HCT116 (cell line): ENCODE measurements at regions not wholly inside any gene's neighbourhood (a gene's known extent, or its start where the extent isn't known, plus 50 kb on each side); places are given as distances from the start of the nearest gene placed in this dataset.
A peak's percentile ranks its signal among the peaks of the same experiment; 100 is the strongest.

Source experiments
- ATAC-seq: fragments of 200-7000 bp; cut with Tn5 transposase; 2 replicates; pipeline ENCODE4 v1.9.1; 2020; ENCODE audit warnings: mild to moderate bottlenecking, moderate library complexity
- BruUV-seq: library from RNA; stranded (reverse); fragments of 400-500 nt; replicated peaks from 2 replicates; lab custom pipeline; 2021; lab: Mats Ljungman, UMichigan
- CTCF ChIA-PET: fragments of 300-600 bp; sonication (Branson Sonifier 250); formaldehyde crosslinking; loops from one replicate; lab custom pipeline; 2021; ENCODE audit warnings: antibody characterized with exemption; lab: Charles Lee
- POLR2A ChIA-PET: fragments of 300-600, 350-600 bp; sonication (Branson Sonifier 250); formaldehyde crosslinking; loops from one replicate; lab custom pipeline; 2021; ENCODE audit warnings: antibody characterized with exemption; lab: Charles Lee
- RAD21 ChIA-PET, 2 experiments: fragments of 300-600 bp; sonication (Branson Sonifier 250); formaldehyde crosslinking; loops; one replicate each; lab custom pipeline; 2023; ENCODE audit warnings: low total read pairs in 2 of 2; ENCODE audit not compliant: uncharacterized antibody in 2 of 2, unreplicated experiment in 2 of 2, low non-redundant PET in 1 of 2; lab: Charles Lee
- DNase-seq: peaks from one replicate; pipeline ENCODE4 v3.0.0-alpha.2; 2010; ENCODE audit warnings: low read depth, low spot score
- H2AFZ ChIP-seq: fragments of 200-600 bp; shearing (Covaris generic), sonication (generic); 2 replicates; pipeline ENCODE4 v1.6.1; 2017; ENCODE audit warnings: low read depth, mixed run types, mixed read lengths, antibody characterized with exemption, low read length; ENCODE audit not compliant: poor library complexity, severe bottlenecking
- H3K27ac ChIP-seq: 2 replicates; pipeline ENCODE4 v1.5.1; 2012; ENCODE audit warnings: low read depth, low read length
- H3K27me3 ChIP-seq: fragments of 200-600 bp; sonication (generic); 2 replicates; pipeline ENCODE4 v1.6.1; 2016; ENCODE audit warnings: mixed run types, low read length, mixed read lengths; ENCODE audit not compliant: insufficient read depth
- H3K36me3 ChIP-seq, 2 experiments: fragments of 200-500 bp in 1 of 2; fragments of 200-600 bp in 1 of 2; sonication (Bioruptor generic) in 1 of 2; sonication (generic) in 1 of 2; 2 replicates each; pipeline versions ENCODE4 v1.5.1 to v1.6.1; 2014 to 2016; ENCODE audit warnings: low read length in 2 of 2, inconsistent platforms in 1 of 2, mixed read lengths in 1 of 2, mixed run types in 1 of 2; ENCODE audit not compliant: insufficient read depth in 2 of 2, control insufficient read depth in 1 of 2
- H3K4me1 ChIP-seq, 2 experiments: fragments of 200-600 bp in 1 of 2; sonication (generic) in 1 of 2; 2 replicates each; pipeline versions ENCODE4 v1.5.1 to v1.6.1; 2012 to 2017; ENCODE audit warnings: low read length in 2 of 2, inconsistent platforms in 1 of 2, mild to moderate bottlenecking in 1 of 2, mixed read lengths in 1 of 2, mixed run types in 1 of 2, moderate library complexity in 1 of 2; ENCODE audit not compliant: insufficient read depth in 2 of 2, control insufficient read depth in 1 of 2
- H3K4me2 ChIP-seq: fragments of 200-600 bp; sonication (generic); 2 replicates; pipeline ENCODE4 v1.6.1; 2017; ENCODE audit warnings: mixed run types, low read length, mixed read lengths
- H3K4me3 ChIP-seq, 2 experiments: fragments of 200-600 bp in 1 of 2; sonication (generic) in 1 of 2; replicated peaks in 1 of 2; 2 replicates each; pipeline ENCODE4 v1.5.1; 2011 to 2016; ENCODE audit warnings: low read length in 2 of 2, control low read depth in 1 of 2, low read depth in 1 of 2, mild to moderate bottlenecking in 1 of 2, mixed read lengths in 1 of 2, mixed run types in 1 of 2
- H3K79me2 ChIP-seq: fragments of 200-600 bp; sonication (generic); 2 replicates; pipeline ENCODE4 v1.6.1; 2017; ENCODE audit warnings: mild to moderate bottlenecking, mixed run types, low read length, moderate library complexity, mixed read lengths; ENCODE audit not compliant: insufficient read depth
- H3K9ac ChIP-seq: fragments of 200-600 bp; sonication (generic); 2 replicates; pipeline ENCODE4 v1.6.1; 2016; ENCODE audit warnings: low read length, mixed read lengths
- H3K9me2 ChIP-seq: fragments of 200-600 bp; sonication (generic), shearing (Covaris generic); 2 replicates; pipeline ENCODE4 v1.6.1; 2017; ENCODE audit warnings: mixed run types, mild to moderate bottlenecking, moderate library complexity; ENCODE audit not compliant: insufficient read depth
- H3K9me3 ChIP-seq, 2 experiments: fragments of 200-500 bp in 1 of 2; fragments of 200-600 bp in 1 of 2; sonication (Bioruptor generic) in 1 of 2; sonication (generic) in 1 of 2; 2 replicates each; pipeline ENCODE4 v1.6.1; 2014 to 2017; ENCODE audit warnings: low read length in 2 of 2, mixed read lengths in 2 of 2, inconsistent platforms in 1 of 2, low read depth in 1 of 2, mild to moderate bottlenecking in 1 of 2, mixed run types in 1 of 2, moderate library complexity in 1 of 2; ENCODE audit not compliant: control insufficient read depth in 1 of 2, insufficient read depth in 1 of 2
- H4K20me1 ChIP-seq: fragments of 200-600 bp; sonication (generic), shearing (Covaris generic); 2 replicates; pipeline ENCODE4 v1.6.1; 2017; ENCODE audit warnings: mixed run types, mild to moderate bottlenecking, moderate library complexity; ENCODE audit not compliant: insufficient read depth
- ATF3 ChIP-seq: IDR thresholded peaks from 2 replicates; pipeline ENCODE4 v1.6.1; 2012
- CTCF ChIP-seq, 3 experiments: fragments of 200-600 bp in 1 of 3; sonication (generic) in 1 of 3; IDR thresholded peaks in 2 of 3; conservative IDR thresholded peaks in 1 of 3; 2 replicates each; pipeline ENCODE4 v1.5.1; 2012 to 2017; ENCODE audit warnings: low read depth in 2 of 3, low read length in 2 of 3, antibody characterized with exemption in 1 of 3, borderline replicate concordance in 1 of 3, control low read depth in 1 of 3, mild to moderate bottlenecking in 1 of 3, mixed read lengths in 1 of 3, mixed run types in 1 of 3, moderate library complexity in 1 of 3; ENCODE audit not compliant: insufficient read depth in 1 of 3
- EZH2 ChIP-seq: fragments of 200-600 bp; sonication (generic); IDR thresholded peaks from 2 replicates; pipeline ENCODE4 v1.6.1; 2017; ENCODE audit warnings: antibody characterized with exemption, mixed run types
- FOSL1 ChIP-seq: IDR thresholded peaks from 2 replicates; pipeline ENCODE4 v1.6.1; 2012; ENCODE audit warnings: low read depth
- POLR2A ChIP-seq: IDR thresholded peaks from 2 replicates; pipeline ENCODE4 v1.7.0; 2011; ENCODE audit warnings: borderline replicate concordance; ENCODE audit not compliant: insufficient read depth, insufficient read length; ENCODE audit errors: extremely low read depth
- POLR2AphosphoS5 ChIP-seq: IDR thresholded peaks from 2 replicates; pipeline ENCODE4 v1.6.1; 2011; ENCODE audit warnings: mild to moderate bottlenecking, low read depth, low read length, moderate library complexity
- RAD21 ChIP-seq: IDR thresholded peaks from 2 replicates; pipeline ENCODE4 v1.6.1; 2012; ENCODE audit warnings: low read depth, mild to moderate bottlenecking
- YY1 ChIP-seq: IDR thresholded peaks from 2 replicates; pipeline ENCODE4 v1.6.1; 2011; ENCODE audit warnings: low read length, low read depth, moderate library complexity, mild to moderate bottlenecking; ENCODE audit not compliant: insufficient replicate concordance; ENCODE audit errors: extremely low read depth
- ZNF274 ChIP-seq: fragments of 200-500 bp; sonication (Bioruptor generic); IDR thresholded peaks from 2 replicates; pipeline ENCODE4 v1.6.1; 2014; ENCODE audit warnings: mild to moderate bottlenecking, low read depth, low read length, inconsistent platforms
- intact Hi-C: fragments of 100-400 bp; cut with micrococcal nuclease; formaldehyde crosslinking; loops from 2 replicates; pipeline ENCODE4 v1.10.0; 2022
- TF ChIP-seq, protein P1 (sequence below): IDR thresholded peaks from 2 replicates; pipeline ENCODE4 v1.6.1; 2011; ENCODE audit warnings: mild to moderate bottlenecking, low read length, moderate library complexity; ENCODE audit not compliant: insufficient replicate concordance; ENCODE audit errors: extremely low read depth

GRCh38 chr4:157977086-157977485 is 195.7 kb downstream of the GASK1B start:
- Histone ChIP-seq H3K79me2 (no peaks in the 10 kb centered on the region), H4K20me1 (no peaks in the 10 kb centered on the region), H2AFZ (peak overlapping the region; percentile 94), H3K4me2 (no peak overlapping the region), H3K9ac (no peak overlapping the region), H3K27me3 (no peaks in the 10 kb centered on the region), H3K9me3 (no peaks in the 10 kb centered on the region), H3K4me1 (no peaks in the 10 kb centered on the region), H3K27ac (no peak overlapping the region), H3K36me3 (no peaks in the 10 kb centered on the region), H3K4me3 (no peak overlapping the region), H3K9me2 (no peaks in the 10 kb centered on the region)
- intact Hi-C loops, result loop anchor here (5.0 to 10.0 kb wide), 3 partner anchors 462 to 1500 kb away; no protein-coding TSS in a partner anchor
- BruUV-seq, result no TSS peak
- ATAC-seq (no peak), DNase-seq (no peak)
- ChIA-PET RAD21 (no interaction called here), POLR2A (no interaction called here), CTCF (no interaction called here)
- TF ChIP-seq YY1 (no peak), CTCF (IDR thresholded peaks at IDR 0.05 in 2 of 3, conservative IDR thresholded peaks at IDR 0.05 in 1 of 3; ENCODE audit: borderline replicate concordance in 1 of 3, insufficient read depth in 1 of 3, low read depth in 2 of 3, low read length in 2 of 3) (no peak), FOSL1 (no peak), RAD21 (no peak), ATF3 (no peak), POLR2AphosphoS5 (no peak), EZH2 (no peak), ZNF274 (no peak), POLR2A (no peak)
- TF ChIP-seq, protein P1, sequence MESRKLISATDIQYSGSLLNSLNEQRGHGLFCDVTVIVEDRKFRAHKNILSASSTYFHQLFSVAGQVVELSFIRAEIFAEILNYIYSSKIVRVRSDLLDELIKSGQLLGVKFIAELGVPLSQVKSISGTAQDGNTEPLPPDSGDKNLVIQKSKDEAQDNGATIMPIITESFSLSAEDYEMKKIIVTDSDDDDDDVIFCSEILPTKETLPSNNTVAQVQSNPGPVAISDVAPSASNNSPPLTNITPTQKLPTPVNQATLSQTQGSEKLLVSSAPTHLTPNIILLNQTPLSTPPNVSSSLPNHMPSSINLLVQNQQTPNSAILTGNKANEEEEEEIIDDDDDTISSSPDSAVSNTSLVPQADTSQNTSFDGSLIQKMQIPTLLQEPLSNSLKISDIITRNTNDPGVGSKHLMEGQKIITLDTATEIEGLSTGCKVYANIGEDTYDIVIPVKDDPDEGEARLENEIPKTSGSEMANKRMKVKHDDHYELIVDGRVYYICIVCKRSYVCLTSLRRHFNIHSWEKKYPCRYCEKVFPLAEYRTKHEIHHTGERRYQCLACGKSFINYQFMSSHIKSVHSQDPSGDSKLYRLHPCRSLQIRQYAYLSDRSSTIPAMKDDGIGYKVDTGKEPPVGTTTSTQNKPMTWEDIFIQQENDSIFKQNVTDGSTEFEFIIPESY, result no peak
